ENCODE measurements at regions not wholly inside any gene's neighbourhood (a gene's known extent, or its start where the extent isn't known, plus 50 kb on each side); places are given as distances from the start of the nearest gene placed in this dataset.
A peak's percentile ranks its signal among the peaks of the same experiment; 100 is the strongest.

DNA sequence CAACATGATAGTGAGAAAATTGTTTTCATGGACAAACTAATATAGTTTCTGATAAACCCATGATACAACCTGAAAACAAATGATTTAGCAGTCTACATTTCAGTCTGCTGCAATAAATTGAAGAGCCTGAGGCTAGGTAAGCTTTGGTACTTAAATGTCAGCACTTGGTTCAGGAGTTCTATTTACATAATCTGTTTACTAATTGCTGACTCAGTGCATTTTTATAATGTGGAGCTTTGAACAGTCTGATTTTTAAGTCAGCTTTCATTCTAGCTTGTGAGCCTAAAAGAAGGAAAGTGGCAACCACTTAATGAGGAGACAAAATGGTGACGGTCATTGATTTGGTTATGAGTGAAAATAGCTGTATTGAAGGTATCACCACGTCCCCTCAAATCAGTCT lies 488.6 kb downstream of the CPS1 start:
- DNase-seq (ENCODE audit: low read depth): no peak

DNA sequence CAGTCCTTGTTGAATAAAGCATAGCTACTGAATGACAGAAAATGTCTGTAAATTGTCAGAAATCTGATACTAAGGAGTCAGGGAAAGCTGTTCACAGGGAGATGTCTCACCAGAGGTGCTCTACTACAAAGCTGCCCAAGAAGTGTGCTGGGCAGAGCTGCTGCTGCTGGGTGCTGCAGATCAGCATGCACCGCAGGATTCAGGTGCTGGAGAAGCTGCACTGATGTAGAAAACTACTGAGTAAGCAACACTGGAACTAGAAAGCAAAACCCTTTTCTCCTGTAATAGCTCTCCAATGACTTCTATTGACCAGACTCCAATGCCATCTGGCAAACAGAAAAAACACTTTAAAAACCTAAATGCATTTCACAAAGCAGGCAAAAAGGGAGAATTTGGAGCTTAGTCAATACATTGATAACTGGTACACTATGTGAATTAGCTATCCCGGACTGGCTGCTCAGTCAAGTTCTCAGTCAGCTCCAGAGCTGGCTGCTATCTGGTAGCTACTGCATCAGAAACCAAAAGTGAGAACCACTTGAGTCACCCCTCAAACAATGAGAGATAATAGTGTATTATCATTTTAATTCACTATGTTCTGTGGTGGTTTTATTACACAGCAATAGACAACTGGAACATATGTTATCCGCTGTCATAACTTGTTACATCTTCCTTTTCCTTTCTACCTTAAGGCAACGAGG lies 493.1 kb downstream of the CPS1 start:
- no peak overlapping the region for H3K4me3 ChIP-seq (ENCODE audit: low read depth, low read length)
- no peak for DNase-seq (ENCODE audit: low read depth)
- no peak for TF ChIP-seq CTCF (IDR thresholded peaks at IDR 0.05; ENCODE audit: control insufficient read depth, extremely low read depth, insufficient read depth)

More for the DNA sequence above, 488.6 kb downstream of the CPS1 start:
- TF ChIP-seq CTCF (IDR thresholded peaks at IDR 0.05; ENCODE audit: control insufficient read depth, extremely low read depth, insufficient read depth): no peak
- H3K4me3 ChIP-seq (ENCODE audit: low read depth, low read length): no peak overlapping the region

GRCh38 chr2:211055438-211055837 lies 499.0 kb downstream of the CPS1 start:
- H3K4me3 ChIP-seq (ENCODE audit: low read depth, low read length): no peak overlapping the region
- TF ChIP-seq CTCF (IDR thresholded peaks at IDR 0.05; ENCODE audit: control insufficient read depth, extremely low read depth, insufficient read depth): peak; percentile 84
- DNase-seq (ENCODE audit: low read depth): no peak

DNA sequence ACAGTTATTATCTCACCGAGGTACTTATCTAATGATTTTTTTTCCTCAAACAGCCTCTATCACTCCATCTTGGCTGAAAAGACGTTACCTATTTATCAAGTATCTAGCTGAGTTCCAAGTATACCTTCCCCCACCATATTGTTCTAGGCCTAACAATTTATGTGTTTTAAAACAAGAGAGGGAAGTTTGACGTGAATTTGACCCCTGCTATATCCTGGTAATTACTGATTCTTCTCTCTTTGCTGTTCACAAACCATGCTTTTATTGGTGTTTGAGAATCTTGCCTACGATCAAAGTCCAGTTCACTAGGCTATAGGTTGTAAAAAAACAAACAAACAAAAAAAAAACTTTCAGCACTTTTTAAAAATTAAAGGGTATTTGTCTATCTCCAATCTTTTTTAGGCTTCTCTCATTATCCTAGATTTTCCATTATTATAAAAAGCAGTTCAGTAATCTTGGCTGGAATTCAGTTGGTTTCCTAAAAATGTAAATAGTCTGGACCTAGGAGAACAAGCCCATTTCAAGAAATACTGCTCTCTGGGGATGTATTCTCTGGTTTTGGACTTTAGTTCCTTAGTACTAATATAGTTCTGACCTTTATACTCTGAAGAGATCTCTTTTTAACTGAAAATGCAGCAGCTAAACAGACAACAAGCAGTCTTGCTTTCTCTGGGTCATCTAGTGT lies 505.4 kb downstream of the CPS1 start:
- DNase-seq (ENCODE audit: low read depth): no peak
- no peak overlapping the region for H3K4me3 ChIP-seq (ENCODE audit: low read depth, low read length)
- no peak for TF ChIP-seq CTCF (IDR thresholded peaks at IDR 0.05; ENCODE audit: control insufficient read depth, extremely low read depth, insufficient read depth)

DNA sequence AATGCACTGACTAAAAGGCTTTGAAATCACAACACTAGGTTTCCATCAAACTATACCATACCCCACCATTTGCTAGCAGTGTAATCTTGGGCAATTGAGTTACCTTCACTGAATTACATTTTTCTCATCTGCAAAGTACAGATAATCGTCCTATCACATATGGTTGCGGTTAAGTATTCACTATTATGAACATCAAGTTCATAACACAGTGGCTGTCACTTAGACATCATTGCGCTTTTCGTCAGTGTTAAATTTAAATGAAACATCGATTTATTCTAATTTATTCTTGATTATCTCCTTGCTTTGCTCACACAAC lies 505.9 kb downstream of the CPS1 start:
- no peak for DNase-seq (ENCODE audit: low read depth)
- no peak for TF ChIP-seq CTCF (IDR thresholded peaks at IDR 0.05; ENCODE audit: control insufficient read depth, extremely low read depth, insufficient read depth)
- H3K4me3 ChIP-seq (ENCODE audit: low read depth, low read length): no peak overlapping the region

GRCh38 chr2:211067029-211067428 lies 510.6 kb downstream of the CPS1 start:
- no peak overlapping the region for H3K4me3 ChIP-seq (ENCODE audit: low read depth, low read length)
- no peak for TF ChIP-seq CTCF (IDR thresholded peaks at IDR 0.05; ENCODE audit: control insufficient read depth, extremely low read depth, insufficient read depth)
- no peak for DNase-seq (ENCODE audit: low read depth)
